Stomach (tissue), 4 donors: ENCODE measurements at regions not wholly inside any gene's neighbourhood (a gene's known extent, or its start where the extent isn't known, plus 50 kb on each side); places are given as distances from the start of the nearest gene placed in this dataset.

ENCODE experiments used
- EP300 ChIP-seq: sonication (generic); formaldehyde crosslinking; IDR thresholded peaks from one replicate; pipeline ENCODE4 v1.6.1; 2017; ENCODE audit warnings: antibody characterized with exemption
- POLR2A ChIP-seq, 4 donors: fragments of 450-650 bp; IDR thresholded peaks; one replicate each; pipeline ENCODE4 v1.6.1; 2016; ENCODE audit warnings: antibody characterized with exemption in 4 of 4, control low read depth in 2 of 4, mild to moderate bottlenecking in 1 of 4, moderate library complexity in 1 of 4
- POLR2AphosphoS5 ChIP-seq, 3 donors: sonication (generic); formaldehyde crosslinking; IDR thresholded peaks; one replicate each; pipeline ENCODE4 v1.6.1; 2016; ENCODE audit warnings: antibody characterized with exemption in 3 of 3
- TF ChIP-seq, protein P1 (sequence below), 7 experiments: fragments of 450-650 bp in 4 of 7; fragments of 200-600 bp in 3 of 7; sonication (generic) in 3 of 7; IDR thresholded peaks; one replicate each; pipeline ENCODE4 v1.5.1; 2016 to 2019; ENCODE audit warnings: antibody characterized with exemption in 7 of 7, control low read depth in 2 of 7, mild to moderate bottlenecking in 1 of 7

DNA sequence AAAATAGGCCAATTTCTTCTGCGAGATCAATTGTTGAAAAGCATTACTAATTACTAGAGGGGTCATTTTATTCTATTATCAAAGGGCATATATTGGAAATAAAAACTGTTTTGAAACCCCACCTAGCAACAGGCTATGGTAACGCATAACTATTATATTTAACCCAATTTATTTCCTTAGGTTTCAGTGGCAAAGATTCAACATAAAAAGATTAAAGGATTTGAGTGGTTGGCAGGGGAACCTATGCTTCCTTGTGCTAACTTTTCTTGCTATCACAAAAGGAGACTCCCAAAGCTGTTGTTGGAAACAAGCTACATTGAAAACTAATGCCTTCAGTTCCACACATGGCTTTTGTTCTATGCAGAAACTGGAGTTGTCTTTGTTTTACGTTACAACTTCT lies 166.9 kb upstream of the KLF3 start:
- TF ChIP-seq, protein P1, sequence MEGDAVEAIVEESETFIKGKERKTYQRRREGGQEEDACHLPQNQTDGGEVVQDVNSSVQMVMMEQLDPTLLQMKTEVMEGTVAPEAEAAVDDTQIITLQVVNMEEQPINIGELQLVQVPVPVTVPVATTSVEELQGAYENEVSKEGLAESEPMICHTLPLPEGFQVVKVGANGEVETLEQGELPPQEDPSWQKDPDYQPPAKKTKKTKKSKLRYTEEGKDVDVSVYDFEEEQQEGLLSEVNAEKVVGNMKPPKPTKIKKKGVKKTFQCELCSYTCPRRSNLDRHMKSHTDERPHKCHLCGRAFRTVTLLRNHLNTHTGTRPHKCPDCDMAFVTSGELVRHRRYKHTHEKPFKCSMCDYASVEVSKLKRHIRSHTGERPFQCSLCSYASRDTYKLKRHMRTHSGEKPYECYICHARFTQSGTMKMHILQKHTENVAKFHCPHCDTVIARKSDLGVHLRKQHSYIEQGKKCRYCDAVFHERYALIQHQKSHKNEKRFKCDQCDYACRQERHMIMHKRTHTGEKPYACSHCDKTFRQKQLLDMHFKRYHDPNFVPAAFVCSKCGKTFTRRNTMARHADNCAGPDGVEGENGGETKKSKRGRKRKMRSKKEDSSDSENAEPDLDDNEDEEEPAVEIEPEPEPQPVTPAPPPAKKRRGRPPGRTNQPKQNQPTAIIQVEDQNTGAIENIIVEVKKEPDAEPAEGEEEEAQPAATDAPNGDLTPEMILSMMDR (IDR thresholded peaks at IDR 0.05), result no peak
- TF ChIP-seq EP300, result no peak
- TF ChIP-seq POLR2A (IDR thresholded peaks at IDR 0.05), result no peak
- TF ChIP-seq POLR2AphosphoS5 (IDR thresholded peaks at IDR 0.05), result no peak
